Stomach (tissue), 8 donors: ENCODE measurements at regions not wholly inside any gene's neighbourhood (a gene's known extent, or its start where the extent isn't known, plus 50 kb on each side); places are given as distances from the start of the nearest gene placed in this dataset.
A peak's percentile ranks its signal among the peaks of the same experiment; 100 is the strongest.

ENCODE experiments used
- DNase-seq, 2 donors: peaks; one replicate each; pipeline versions ENCODE4 v3.0.0 to v3.0.0-alpha.2; 2013 to 2019
- H3K27ac ChIP-seq, 5 donors: fragments of 200-600 bp in 4 of 5; sonication (generic) in 4 of 5; one replicate each; pipeline ENCODE4 v1.5.1; 2013 to 2019; ENCODE audit warnings: mild to moderate bottlenecking in 1 of 5, moderate library complexity in 1 of 5
- H3K27me3 ChIP-seq, 3 donors: fragments of 200-600 bp; sonication (generic); one replicate each; pipeline ENCODE4 v1.5.1; 2017 to 2019; ENCODE audit warnings: mixed run types in 1 of 3
- H3K36me3 ChIP-seq, 4 donors: fragments of 200-600 bp; sonication (generic); 1 replicate in 3 of 4; 2 replicates in 1 of 4; pipeline ENCODE4 v1.5.1; 2016 to 2019
- H3K4me1 ChIP-seq, 4 donors: fragments of 200-600 bp; sonication (generic); one replicate each; pipeline ENCODE4 v1.5.1; 2016 to 2019
- H3K4me3 ChIP-seq, 4 donors: fragments of 200-600 bp; sonication (generic) in 3 of 4; one replicate each; pipeline ENCODE4 v1.5.1; 2016 to 2019; ENCODE audit warnings: mild to moderate bottlenecking in 1 of 4
- H3K9me3 ChIP-seq, 4 donors: fragments of 200-600 bp; sonication (generic); one replicate each; pipeline ENCODE4 v1.5.1; 2016 to 2019
- EP300 ChIP-seq: sonication (generic); formaldehyde crosslinking; IDR thresholded peaks from one replicate; pipeline ENCODE4 v1.6.1; 2017; ENCODE audit warnings: antibody characterized with exemption
- POLR2A ChIP-seq, 4 donors: fragments of 450-650 bp; IDR thresholded peaks; one replicate each; pipeline ENCODE4 v1.6.1; 2016; ENCODE audit warnings: antibody characterized with exemption in 4 of 4, control low read depth in 2 of 4, mild to moderate bottlenecking in 1 of 4, moderate library complexity in 1 of 4
- POLR2AphosphoS5 ChIP-seq, 3 donors: sonication (generic); formaldehyde crosslinking; IDR thresholded peaks; one replicate each; pipeline ENCODE4 v1.6.1; 2016; ENCODE audit warnings: antibody characterized with exemption in 3 of 3
- WGBS, 5 donors: extraction: QIAGEN DNeasy Blood & Tissue Kit in 3 of 5; methylation state at CpG; one replicate each; pipeline versions ENCODE4 v1.1.5 to v1.1.7; 2013 to 2018; 5-methylcytosine and 5-hydroxymethylcytosine counted together
- intact Hi-C: fragments of 100-400 bp; cut with DNase I; formaldehyde crosslinking; loops from one replicate; pipeline ENCODE4 v1.15.1; 2023; ENCODE audit warnings: low total_unique reads
- TF ChIP-seq, protein P1 (sequence below), 7 experiments: fragments of 450-650 bp in 4 of 7; fragments of 200-600 bp in 3 of 7; sonication (generic) in 3 of 7; IDR thresholded peaks; one replicate each; pipeline ENCODE4 v1.5.1; 2016 to 2019; ENCODE audit warnings: antibody characterized with exemption in 7 of 7, control low read depth in 2 of 7, mild to moderate bottlenecking in 1 of 7
- donor health status: healthy with polysubstance abuse.
- donor health status: Bipolar disorder and iron deficiency.
- donor health status: healthy.

DNA sequence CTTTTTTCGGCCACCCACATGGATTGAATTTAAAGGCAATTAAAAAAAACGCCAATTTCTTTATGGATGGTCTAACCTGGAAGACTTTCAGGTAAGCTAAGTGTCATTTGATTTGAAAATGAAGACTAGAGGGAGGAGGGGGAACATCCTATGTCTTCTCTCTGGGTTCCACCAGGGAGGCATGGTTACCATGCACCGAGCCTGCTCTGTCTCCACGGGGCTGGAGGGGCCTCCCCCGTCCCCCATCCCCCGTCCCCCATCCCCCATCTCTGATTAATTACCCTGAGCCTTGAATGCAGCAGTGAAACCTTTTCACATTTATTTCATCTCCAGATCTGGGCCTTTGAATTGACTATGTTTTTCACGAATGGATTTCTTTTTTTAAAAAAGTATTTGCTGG lies 135.1 kb downstream of the TLR5 start:
- intact Hi-C loops, result no loop called here
- WGBS, 5 donors, result 78 to 89% (median 82%) methylated on average over 7 of the region's 7 CpGs
- H3K4me1 ChIP-seq, result peaks cover 0 to 16% (median 7%) of the 10 kb centered on the region in 4 donors
- no peaks in the 10 kb centered on the region for H3K27me3 ChIP-seq
- no peak overlapping the region for H3K4me3 ChIP-seq
- no peak overlapping the region for H3K27ac ChIP-seq
- no peak for TF ChIP-seq POLR2A (IDR thresholded peaks at IDR 0.05)
- no peak for TF ChIP-seq EP300
- no peak for TF ChIP-seq POLR2AphosphoS5 (IDR thresholded peaks at IDR 0.05)
- TF ChIP-seq, protein P1, sequence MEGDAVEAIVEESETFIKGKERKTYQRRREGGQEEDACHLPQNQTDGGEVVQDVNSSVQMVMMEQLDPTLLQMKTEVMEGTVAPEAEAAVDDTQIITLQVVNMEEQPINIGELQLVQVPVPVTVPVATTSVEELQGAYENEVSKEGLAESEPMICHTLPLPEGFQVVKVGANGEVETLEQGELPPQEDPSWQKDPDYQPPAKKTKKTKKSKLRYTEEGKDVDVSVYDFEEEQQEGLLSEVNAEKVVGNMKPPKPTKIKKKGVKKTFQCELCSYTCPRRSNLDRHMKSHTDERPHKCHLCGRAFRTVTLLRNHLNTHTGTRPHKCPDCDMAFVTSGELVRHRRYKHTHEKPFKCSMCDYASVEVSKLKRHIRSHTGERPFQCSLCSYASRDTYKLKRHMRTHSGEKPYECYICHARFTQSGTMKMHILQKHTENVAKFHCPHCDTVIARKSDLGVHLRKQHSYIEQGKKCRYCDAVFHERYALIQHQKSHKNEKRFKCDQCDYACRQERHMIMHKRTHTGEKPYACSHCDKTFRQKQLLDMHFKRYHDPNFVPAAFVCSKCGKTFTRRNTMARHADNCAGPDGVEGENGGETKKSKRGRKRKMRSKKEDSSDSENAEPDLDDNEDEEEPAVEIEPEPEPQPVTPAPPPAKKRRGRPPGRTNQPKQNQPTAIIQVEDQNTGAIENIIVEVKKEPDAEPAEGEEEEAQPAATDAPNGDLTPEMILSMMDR (IDR thresholded peaks at IDR 0.05), result no peak
- no peak for DNase-seq
- H3K9me3 ChIP-seq, result no peaks in the 10 kb centered on the region
- H3K36me3 ChIP-seq, result peaks cover 7 to 28% (median 27%) of the 10 kb centered on the region in 4 donors

DNA sequence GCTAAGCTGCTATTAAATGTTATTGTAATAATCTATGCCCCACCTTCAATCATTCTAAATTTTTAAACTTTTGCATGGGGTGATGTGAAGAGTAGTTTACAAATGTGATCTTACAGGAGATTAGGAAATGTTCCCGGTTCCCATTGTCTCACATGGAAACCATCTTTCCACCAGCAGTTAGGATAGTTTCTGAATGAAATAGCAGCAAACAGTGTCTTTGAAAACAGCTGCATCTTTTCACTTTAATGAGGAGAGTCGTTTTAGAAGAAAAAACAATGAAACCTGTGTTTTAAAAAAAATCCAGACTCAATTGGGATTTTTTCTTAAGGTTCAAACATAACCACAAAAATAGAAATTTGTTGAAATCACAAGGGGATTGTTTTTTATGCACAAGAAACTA lies 134.2 kb downstream of the TLR5 start:
- Histone ChIP-seq H3K4me3 (no peak overlapping the region), H3K9me3 (no peaks in the 10 kb centered on the region), H3K27ac (no peak overlapping the region), H3K4me1 (peaks cover 0 to 16% (median 8%) of the 10 kb centered on the region in 4 donors), H3K27me3 (no peaks in the 10 kb centered on the region), H3K36me3 (peaks cover 7 to 20% (median 18%) of the 10 kb centered on the region in 4 donors)
- intact Hi-C loops, result no loop called here
- WGBS, 5 donors, result 18 to 29% (median 22%) methylated on average over 2 of the region's 2 CpGs
- TF ChIP-seq EP300, result no peak
- no peak for TF ChIP-seq POLR2AphosphoS5 (IDR thresholded peaks at IDR 0.05)
- no peak for TF ChIP-seq POLR2A (IDR thresholded peaks at IDR 0.05)
- TF ChIP-seq, protein P1 (IDR thresholded peaks at IDR 0.05), result no peak
- no peak for DNase-seq

DNA sequence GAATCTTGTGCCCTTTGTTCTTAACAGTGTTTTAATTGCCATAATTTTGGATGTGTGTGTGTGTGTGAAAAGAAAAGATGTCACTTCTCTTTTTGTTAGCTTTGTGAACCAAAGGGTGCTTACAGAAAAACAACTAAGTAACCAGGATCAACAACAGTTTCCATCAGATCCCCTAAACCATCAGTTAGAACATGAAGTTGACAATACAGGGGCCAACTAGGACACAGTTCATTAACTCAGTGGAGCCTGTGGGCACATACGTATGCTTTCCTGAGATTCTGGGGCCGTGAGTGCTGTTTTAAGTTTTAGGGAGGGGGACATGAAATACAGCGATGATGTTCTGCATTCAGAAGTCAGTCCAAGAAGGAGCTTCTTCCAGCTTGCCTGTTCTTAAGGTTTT lies 133.6 kb downstream of the TLR5 start:
- TF ChIP-seq POLR2A (IDR thresholded peaks at IDR 0.05), result no peak
- Histone ChIP-seq H3K27ac (no peak overlapping the region), H3K4me3 (no peak overlapping the region), H3K36me3 (peaks cover 3 to 14% (median 12%) of the 10 kb centered on the region in 4 donors), H3K9me3 (no peaks in the 10 kb centered on the region), H3K4me1 (peaks cover 0 to 16% (median 8%) of the 10 kb centered on the region in 4 donors), H3K27me3 (no peaks in the 10 kb centered on the region)
- WGBS, 5 donors, result 51 to 69% (median 55%) methylated on average over 3 of the region's 3 CpGs
- intact Hi-C loops, result no loop called here
- DNase-seq, result no peak

DNA sequence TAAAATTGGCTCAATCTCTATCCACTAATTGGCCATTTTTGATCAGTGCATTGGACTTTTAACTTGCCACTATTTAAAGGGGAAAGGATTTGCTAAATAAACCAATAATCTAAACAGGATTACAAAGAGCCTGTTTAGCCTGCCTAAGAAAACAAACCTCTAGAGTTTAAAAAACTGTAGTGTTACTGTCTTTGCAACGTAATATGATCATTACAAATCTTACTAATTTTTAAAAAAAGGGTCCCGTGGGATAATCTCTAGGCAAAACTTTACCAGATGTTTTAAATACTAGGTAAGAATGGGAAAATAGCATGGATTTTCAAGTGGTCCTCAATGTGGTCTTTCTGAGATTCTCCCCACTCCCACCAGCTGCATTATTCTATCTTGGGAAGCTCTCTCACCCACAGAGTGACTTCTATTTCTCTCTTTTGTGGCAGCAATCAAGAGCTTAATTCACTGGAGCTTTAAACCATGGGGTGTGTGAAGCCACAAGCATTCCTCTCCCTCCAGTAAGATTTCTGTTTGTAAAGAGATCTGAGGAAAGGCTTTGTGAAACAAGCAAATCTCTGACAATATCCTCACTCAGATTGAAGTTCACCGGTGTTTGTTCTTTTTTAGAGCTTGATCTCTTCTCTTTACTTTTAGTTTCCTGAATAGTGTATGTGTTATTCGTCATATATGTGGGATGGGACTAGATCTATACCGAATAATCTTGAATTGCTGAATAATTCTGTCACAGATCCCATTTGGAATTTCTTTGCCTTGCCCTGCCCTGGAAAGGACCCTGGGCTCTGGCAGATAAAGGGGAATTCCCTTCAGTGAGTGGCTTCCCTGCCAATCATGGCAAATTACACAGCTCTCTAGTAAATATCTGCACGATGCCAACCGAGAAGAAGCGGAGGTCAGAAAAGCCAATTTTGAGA lies 132.2 kb downstream of the TLR5 start:
- Histone ChIP-seq H3K9me3 (no peaks in the 10 kb centered on the region), H3K36me3 (peaks cover 0 to 4% (median 0%) of the 10 kb centered on the region in 4 donors), H3K4me3 (no peak overlapping the region), H3K27ac (no peak overlapping the region), H3K27me3 (no peaks in the 10 kb centered on the region), H3K4me1 (peaks cover 0 to 16% (median 8%) of the 10 kb centered on the region in 4 donors)
- DNase-seq, result peak in 1 of 2 donors; percentile 28
- intact Hi-C loops, result no loop called here
- no peak for TF ChIP-seq POLR2AphosphoS5 (IDR thresholded peaks at IDR 0.05)
- TF ChIP-seq, protein P1 (IDR thresholded peaks at IDR 0.05), result no peak
- TF ChIP-seq EP300, result no peak
- no peak for TF ChIP-seq POLR2A (IDR thresholded peaks at IDR 0.05)
- whole genome bisulfite sequencing, 5 donors, result 29 to 42% (median 33%) methylated on average over 8 of the region's 8 CpGs

DNA sequence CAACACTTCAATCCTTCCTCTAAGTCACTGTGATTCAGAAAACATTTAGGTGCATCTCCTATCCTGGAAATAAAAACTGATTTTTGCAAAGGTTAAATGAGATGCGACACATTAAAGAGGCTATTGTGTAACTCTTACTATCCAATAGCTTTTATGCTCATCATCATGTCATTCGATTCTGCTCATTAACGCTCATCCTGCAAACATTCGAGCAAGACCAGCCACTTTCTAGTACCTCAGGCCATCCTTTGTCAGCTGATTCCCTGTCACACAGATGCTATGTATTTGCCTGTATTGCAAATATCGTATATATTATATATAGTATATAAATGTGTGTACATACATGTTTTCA lies 131.6 kb downstream of the TLR5 start:
- peaks cover 0 to 16% (median 8%) of the 10 kb centered on the region in 4 donors for H3K4me1 ChIP-seq
- H3K36me3 ChIP-seq, result peaks cover 0 to under 1% (median 0%) of the 10 kb centered on the region in 4 donors
- TF ChIP-seq POLR2AphosphoS5 (IDR thresholded peaks at IDR 0.05) (no peak), EP300 (no peak), POLR2A (IDR thresholded peaks at IDR 0.05) (no peak)
- TF ChIP-seq, protein P1 (IDR thresholded peaks at IDR 0.05), result no peak
- no peak overlapping the region for H3K4me3 ChIP-seq
- DNase-seq, result no peak
- 76 to 83% (median 80%) methylated on average over 5 of the region's 5 CpGs for WGBS, 5 donors
- H3K9me3 ChIP-seq, result no peaks in the 10 kb centered on the region
- intact Hi-C loops, result no loop called here
- no peak overlapping the region for H3K27ac ChIP-seq
- H3K27me3 ChIP-seq, result no peaks in the 10 kb centered on the region
